CD4-positive, CD25-positive, alpha-beta regulatory T cell (primary cell): ENCODE measurements at regions not wholly inside any gene's neighbourhood (a gene's known extent, or its start where the extent isn't known, plus 50 kb on each side); places are given as distances from the start of the nearest gene placed in this dataset.

ENCODE experiments used
- ATAC-seq, 2 donors: fragments of 150-1000 bp; cut with Tn5 transposase; one replicate each; pipeline ENCODE4 v1.10.0; 2021; ENCODE audit warnings: low read depth in 2 of 2, moderate number of reproducible peaks in 2 of 2, moderate library complexity in 1 of 2
- DNase-seq, 3 donors: peaks; one replicate each; pipeline versions ENCODE4 v3.0.0 to v3.0.0-alpha.2; 2012 to 2022; ENCODE audit warnings: mixed read lengths in 1 of 3
- H3K27ac ChIP-seq: one replicate; pipeline ENCODE4 v1.7.0; 2013; ENCODE audit warnings: mild to moderate bottlenecking, low read length; ENCODE audit not compliant: insufficient read depth, poor library complexity, severe bottlenecking
- H3K27me3 ChIP-seq: one replicate; pipeline ENCODE4 v1.7.0; 2013; ENCODE audit warnings: low read length; ENCODE audit not compliant: control insufficient read depth, insufficient read depth
- H3K36me3 ChIP-seq: one replicate; pipeline ENCODE4 v1.7.0; 2013; ENCODE audit warnings: mild to moderate bottlenecking, low read length, moderate library complexity; ENCODE audit not compliant: control insufficient read depth, insufficient read depth
- H3K4me1 ChIP-seq: 2 replicates; pipeline ENCODE4 v1.7.0; 2013; ENCODE audit warnings: mild to moderate bottlenecking, low read length; ENCODE audit not compliant: insufficient read depth, control insufficient read depth, poor library complexity, severe bottlenecking
- H3K4me3 ChIP-seq: one replicate; pipeline ENCODE4 v1.7.0; 2013; ENCODE audit warnings: low read depth, mild to moderate bottlenecking, low read length, moderate library complexity
- H3K9me3 ChIP-seq, 2 experiments: 1 replicate in 1 of 2; 2 replicates in 1 of 2; pipeline ENCODE4 v1.7.0; 2013; ENCODE audit warnings: low read length in 2 of 2, mild to moderate bottlenecking in 1 of 2, moderate library complexity in 1 of 2; ENCODE audit not compliant: control insufficient read depth in 2 of 2
- H3K27ac Mint-ChIP-seq, 3 donors: one replicate each; pipeline ENCODE4 v1.8.0; 2020 to 2022; ENCODE audit warnings: mild to moderate bottlenecking in 3 of 3, mixed read lengths in 3 of 3, moderate library complexity in 2 of 3
- H3K27me3 Mint-ChIP-seq: one replicate; pipeline ENCODE4 v1.8.0; 2022; ENCODE audit warnings: mild to moderate bottlenecking, mixed read lengths
- H3K36me3 Mint-ChIP-seq: one replicate; pipeline ENCODE4 v1.8.0; 2020; ENCODE audit warnings: mixed read lengths
- H3K4me1 Mint-ChIP-seq, 4 donors: one replicate each; pipeline ENCODE4 v1.8.0; 2020 to 2022; ENCODE audit warnings: mixed read lengths in 4 of 4, mild to moderate bottlenecking in 1 of 4
- H3K4me3 Mint-ChIP-seq, 4 donors: one replicate each; pipeline ENCODE4 v1.8.0; 2020 to 2022; ENCODE audit warnings: mild to moderate bottlenecking in 4 of 4, mixed read lengths in 4 of 4, moderate library complexity in 3 of 4
- H3K9me3 Mint-ChIP-seq, 7 donors: one replicate each; pipeline ENCODE4 v1.8.0; 2020 to 2022; ENCODE audit warnings: mixed read lengths in 7 of 7, mild to moderate bottlenecking in 3 of 7, moderate library complexity in 2 of 7

GRCh38 chr5:152990649-152991048 lies 499.8 kb upstream of the GRIA1 start:
- no peak overlapping the region for H3K27ac Mint-ChIP-seq

GRCh38 chr5:152994033-152994680 lies 496.3 kb upstream of the GRIA1 start:
- no peak overlapping the region for H3K27ac ChIP-seq
- no peak for ATAC-seq

More at GRCh38 chr5:152990649-152991048, 499.8 kb upstream of the GRIA1 start:
- ATAC-seq (no peak), DNase-seq (no peak)
- Histone ChIP-seq H3K9me3 (no peaks in the 10 kb centered on the region), H3K36me3 (no peaks in the 10 kb centered on the region), H3K4me1 (no peaks in the 10 kb centered on the region), H3K27ac (no peak overlapping the region), H3K27me3 (no peaks in the 10 kb centered on the region), H3K4me3 (no peak overlapping the region)
- no peaks in the 10 kb centered on the region for H3K27me3 Mint-ChIP-seq
- H3K4me1 Mint-ChIP-seq, result no peaks in the 10 kb centered on the region
- no peak overlapping the region for H3K4me3 Mint-ChIP-seq
- H3K9me3 Mint-ChIP-seq, result peaks cover 3 to 8% (median 5%) of the 10 kb centered on the region in 7 donors
- H3K36me3 Mint-ChIP-seq, result no peaks in the 10 kb centered on the region

GRCh38 chr5:152995214-152995725 lies 495.2 kb upstream of the GRIA1 start:
- Mint-ChIP-seq H3K36me3 (no peaks in the 10 kb centered on the region), H3K27ac (no peak overlapping the region), H3K4me1 (no peaks in the 10 kb centered on the region), H3K9me3 (peaks cover 0 to 8% (median 3%) of the 10 kb centered on the region in 7 donors), H3K4me3 (no peak overlapping the region), H3K27me3 (no peaks in the 10 kb centered on the region)
- Histone ChIP-seq H3K4me1 (no peaks in the 10 kb centered on the region), H3K4me3 (no peak overlapping the region), H3K36me3 (no peaks in the 10 kb centered on the region), H3K27me3 (no peaks in the 10 kb centered on the region), H3K27ac (no peak overlapping the region), H3K9me3 (no peaks in the 10 kb centered on the region)
- DNase-seq (no peak), ATAC-seq (no peak)

More at GRCh38 chr5:152994033-152994680, 496.3 kb upstream of the GRIA1 start:
- no peaks in the 10 kb centered on the region for H3K27me3 ChIP-seq
- H3K9me3 ChIP-seq, result no peaks in the 10 kb centered on the region
- H3K4me3 Mint-ChIP-seq, result no peak overlapping the region
- no peaks in the 10 kb centered on the region for H3K36me3 ChIP-seq
- H3K4me3 ChIP-seq, result no peak overlapping the region
- no peak for DNase-seq
- H3K27me3 Mint-ChIP-seq, result no peaks in the 10 kb centered on the region
- H3K4me1 Mint-ChIP-seq, result no peaks in the 10 kb centered on the region
- no peaks in the 10 kb centered on the region for H3K4me1 ChIP-seq
- H3K9me3 Mint-ChIP-seq, result peaks cover 0 to 8% (median 3%) of the 10 kb centered on the region in 7 donors
- no peaks in the 10 kb centered on the region for H3K36me3 Mint-ChIP-seq
- no peak overlapping the region for H3K27ac Mint-ChIP-seq

- Histone ChIP-seq H3K4me3 (no peak overlapping the region), H3K9me3 (peaks cover 4 to 14% of the 10 kb centered on the region in 2 experiments), H3K27me3 (no peaks in the 10 kb centered on the region), H3K27ac (no peak overlapping the region), H3K4me1 (no peaks in the 10 kb centered on the region), H3K36me3 (no peaks in the 10 kb centered on the region)
- Mint-ChIP-seq H3K4me1 (no peaks in the 10 kb centered on the region), H3K27ac (no peak overlapping the region), H3K9me3 (peaks cover 0 to 35% (median 10%) of the 10 kb centered on the region in 7 donors), H3K36me3 (no peaks in the 10 kb centered on the region), H3K27me3 (no peaks in the 10 kb centered on the region), H3K4me3 (no peak overlapping the region)
- no peak for ATAC-seq
- no peak for DNase-seq
Observed at GRCh38 chr5:153005711-153006110, 484.8 kb upstream of the GRIA1 start.

- H3K27me3 ChIP-seq, result no peaks in the 10 kb centered on the region
- Mint-ChIP-seq H3K27me3 (no peaks in the 10 kb centered on the region), H3K27ac (no peak overlapping the region), H3K36me3 (no peaks in the 10 kb centered on the region), H3K4me3 (no peak overlapping the region), H3K9me3 (peaks cover 0 to 35% (median 8%) of the 10 kb centered on the region in 7 donors), H3K4me1 (no peaks in the 10 kb centered on the region)
- H3K36me3 ChIP-seq, result no peaks in the 10 kb centered on the region
- DNase-seq (no peak), ATAC-seq (no peak)
- H3K4me3 ChIP-seq, result no peak overlapping the region
- no peaks in the 10 kb centered on the region for H3K4me1 ChIP-seq
- peaks cover 4 to 14% of the 10 kb centered on the region in 2 experiments for H3K9me3 ChIP-seq
- no peak overlapping the region for H3K27ac ChIP-seq
Observed at GRCh38 chr5:153006681-153007080, 483.8 kb upstream of the GRIA1 start.

GRCh38 chr5:153014194-153014593 lies 476.3 kb upstream of the GRIA1 start:
- Histone ChIP-seq H3K36me3 (no peaks in the 10 kb centered on the region), H3K27ac (no peak overlapping the region), H3K4me3 (no peak overlapping the region), H3K4me1 (no peaks in the 10 kb centered on the region), H3K27me3 (no peaks in the 10 kb centered on the region), H3K9me3 (peaks cover 2 to 6% of the 10 kb centered on the region in 2 experiments)
- H3K27me3 Mint-ChIP-seq, result no peaks in the 10 kb centered on the region
- H3K4me3 Mint-ChIP-seq, result no peak overlapping the region
- no peak overlapping the region for H3K27ac Mint-ChIP-seq
- no peak for DNase-seq
- no peak for ATAC-seq
- H3K36me3 Mint-ChIP-seq, result no peaks in the 10 kb centered on the region
- peaks cover 0 to 12% (median 7%) of the 10 kb centered on the region in 7 donors for H3K9me3 Mint-ChIP-seq
- H3K4me1 Mint-ChIP-seq, result no peaks in the 10 kb centered on the region

- H3K36me3 ChIP-seq, result no peaks in the 10 kb centered on the region
- H3K9me3 Mint-ChIP-seq, result peaks cover 0 to 25% (median 10%) of the 10 kb centered on the region in 7 donors
- DNase-seq (no peak), ATAC-seq (no peak)
- no peaks in the 10 kb centered on the region for H3K27me3 ChIP-seq
- no peaks in the 10 kb centered on the region for H3K4me1 Mint-ChIP-seq
- H3K4me3 ChIP-seq, result no peak overlapping the region
- no peaks in the 10 kb centered on the region for H3K27me3 Mint-ChIP-seq
- H3K4me3 Mint-ChIP-seq, result no peak overlapping the region
- H3K36me3 Mint-ChIP-seq, result no peaks in the 10 kb centered on the region
- no peaks in the 10 kb centered on the region for H3K4me1 ChIP-seq
- H3K27ac Mint-ChIP-seq, result no peak overlapping the region
- no peak overlapping the region for H3K27ac ChIP-seq
- peaks cover 2 to 10% of the 10 kb centered on the region in 2 experiments for H3K9me3 ChIP-seq
Observed at GRCh38 chr5:153018121-153018520, 472.3 kb upstream of the GRIA1 start.
